Effector memory CD8-positive, alpha-beta T cell (primary cell): ENCODE measurements at regions not wholly inside any gene's neighbourhood (a gene's known extent, or its start where the extent isn't known, plus 50 kb on each side); places are given as distances from the start of the nearest gene placed in this dataset.
A peak's percentile ranks its signal among the peaks of the same experiment; 100 is the strongest.

Source experiments
- ATAC-seq: fragments of 150-1000 bp; cut with Tn5 transposase; replicated peaks from 2 replicates; pipeline ENCODE4 v1.10.0; 2021; ENCODE audit warnings: mild to moderate bottlenecking, moderate library complexity
- DNase-seq, 3 experiments: peaks; one replicate each; pipeline ENCODE4 v3.0.0; 2021
- H3K27ac Mint-ChIP-seq, 2 donors: one replicate each; pipeline ENCODE4 v1.8.0; 2022; ENCODE audit warnings: mild to moderate bottlenecking in 2 of 2, mixed read lengths in 2 of 2, moderate library complexity in 2 of 2
- H3K27me3 Mint-ChIP-seq, 2 donors: one replicate each; pipeline ENCODE4 v1.8.0; 2022; ENCODE audit warnings: mixed read lengths in 2 of 2
- H3K36me3 Mint-ChIP-seq: one replicate; pipeline ENCODE4 v1.8.0; 2022; ENCODE audit warnings: mild to moderate bottlenecking, moderate library complexity, mixed read lengths; ENCODE audit not compliant: insufficient read depth
- H3K4me1 Mint-ChIP-seq, 2 donors: one replicate each; pipeline ENCODE4 v1.8.0; 2022; ENCODE audit warnings: low read depth in 2 of 2, mixed read lengths in 2 of 2
- H3K4me3 Mint-ChIP-seq, 2 donors: one replicate each; pipeline ENCODE4 v1.8.0; 2022; ENCODE audit warnings: mild to moderate bottlenecking in 2 of 2, mixed read lengths in 2 of 2, moderate library complexity in 2 of 2
- H3K9me3 Mint-ChIP-seq, 2 donors: one replicate each; pipeline ENCODE4 v1.8.0; 2022; ENCODE audit warnings: mixed read lengths in 2 of 2

GRCh38 chr11:120028897-120029258 is 109.0 kb downstream of the TRIM29 start:
- Mint-ChIP-seq H3K4me1 (no peaks in the 10 kb centered on the region), H3K27ac (peak overlapping the region in 1 of 2 donors; percentile 25), H3K4me3 (no peak overlapping the region), H3K36me3 (no peaks in the 10 kb centered on the region), H3K9me3 (no peaks in the 10 kb centered on the region), H3K27me3 (peaks cover 50 to 68% of the 10 kb centered on the region in 2 donors)
- ATAC-seq (no peak), DNase-seq (no peak)

GRCh38 chr11:120028181-120028896 is 109.6 kb downstream of the TRIM29 start:
- H3K27ac Mint-ChIP-seq: no peak overlapping the region
- DNase-seq: no peak
- no peak for ATAC-seq
- no peak overlapping the region for H3K4me3 Mint-ChIP-seq
- H3K27me3 Mint-ChIP-seq: peaks cover 55 to 72% of the 10 kb centered on the region in 2 donors
- H3K36me3 Mint-ChIP-seq: no peaks in the 10 kb centered on the region
- H3K9me3 Mint-ChIP-seq: no peaks in the 10 kb centered on the region
- H3K4me1 Mint-ChIP-seq: no peaks in the 10 kb centered on the region

GRCh38 chr11:120027546-120028180 is 110.2 kb downstream of the TRIM29 start:
- no peak for DNase-seq
- H3K27me3 Mint-ChIP-seq: peaks cover 54 to 72% of the 10 kb centered on the region in 2 donors
- no peak overlapping the region for H3K4me3 Mint-ChIP-seq
- ATAC-seq: no peak
- H3K4me1 Mint-ChIP-seq: no peaks in the 10 kb centered on the region
- H3K27ac Mint-ChIP-seq: no peak overlapping the region
- H3K36me3 Mint-ChIP-seq: no peaks in the 10 kb centered on the region
- no peaks in the 10 kb centered on the region for H3K9me3 Mint-ChIP-seq

GRCh38 chr11:120025606-120026335 is 112.1 kb downstream of the TRIM29 start:
- no peaks in the 10 kb centered on the region for H3K9me3 Mint-ChIP-seq
- ATAC-seq (no peak), DNase-seq (no peak)
- peaks cover 43 to 70% of the 10 kb centered on the region in 2 donors for H3K27me3 Mint-ChIP-seq
- no peak overlapping the region for H3K4me3 Mint-ChIP-seq
- H3K36me3 Mint-ChIP-seq: no peaks in the 10 kb centered on the region
- no peaks in the 10 kb centered on the region for H3K4me1 Mint-ChIP-seq
- no peak overlapping the region for H3K27ac Mint-ChIP-seq

GRCh38 chr11:120024586-120024985 is 113.3 kb downstream of the TRIM29 start:
- Mint-ChIP-seq H3K4me1 (no peaks in the 10 kb centered on the region), H3K36me3 (no peaks in the 10 kb centered on the region), H3K27ac (no peak overlapping the region), H3K4me3 (no peak overlapping the region), H3K9me3 (no peaks in the 10 kb centered on the region), H3K27me3 (peaks cover 38 to 62% of the 10 kb centered on the region in 2 donors)
- ATAC-seq: no peak
- DNase-seq: no peak

- H3K36me3 Mint-ChIP-seq: no peaks in the 10 kb centered on the region
These were observed 113.9 kb downstream of the TRIM29 start for GRCh38 chr11:120024046-120024445.

GRCh38 chr11:120023551-120023950 is 114.4 kb downstream of the TRIM29 start:
- no peak for DNase-seq
- H3K9me3 Mint-ChIP-seq: no peaks in the 10 kb centered on the region
- ATAC-seq: no peak
- no peaks in the 10 kb centered on the region for H3K36me3 Mint-ChIP-seq
- H3K4me1 Mint-ChIP-seq: no peaks in the 10 kb centered on the region
- H3K27ac Mint-ChIP-seq: no peak overlapping the region
- H3K27me3 Mint-ChIP-seq: peaks cover 28 to 52% of the 10 kb centered on the region in 2 donors
- H3K4me3 Mint-ChIP-seq: no peak overlapping the region

More at GRCh38 chr11:120024046-120024445, 113.9 kb downstream of the TRIM29 start:
- H3K27me3 Mint-ChIP-seq: peaks cover 33 to 57% of the 10 kb centered on the region in 2 donors
- H3K4me1 Mint-ChIP-seq: no peaks in the 10 kb centered on the region
- ATAC-seq (no peak), DNase-seq (no peak)
- no peaks in the 10 kb centered on the region for H3K9me3 Mint-ChIP-seq
- no peak overlapping the region for H3K4me3 Mint-ChIP-seq
- no peak overlapping the region for H3K27ac Mint-ChIP-seq

- H3K9me3 Mint-ChIP-seq: no peaks in the 10 kb centered on the region
- ATAC-seq: no peak
- peaks cover 24 to 49% of the 10 kb centered on the region in 2 donors for H3K27me3 Mint-ChIP-seq
- DNase-seq: no peak
- H3K36me3 Mint-ChIP-seq: no peaks in the 10 kb centered on the region
- no peak overlapping the region for H3K27ac Mint-ChIP-seq
- no peak overlapping the region for H3K4me3 Mint-ChIP-seq
- H3K4me1 Mint-ChIP-seq: no peaks in the 10 kb centered on the region
These were observed 114.8 kb downstream of the TRIM29 start for GRCh38 chr11:120023120-120023519.

- Mint-ChIP-seq H3K36me3 (no peaks in the 10 kb centered on the region), H3K27ac (no peak overlapping the region), H3K4me1 (no peaks in the 10 kb centered on the region)
These were observed 115.3 kb downstream of the TRIM29 start for GRCh38 chr11:120022617-120023016.

GRCh38 chr11:120021978-120022377 is 115.9 kb downstream of the TRIM29 start:
- no peak overlapping the region for H3K27ac Mint-ChIP-seq
- H3K36me3 Mint-ChIP-seq: no peaks in the 10 kb centered on the region
- H3K4me1 Mint-ChIP-seq: no peaks in the 10 kb centered on the region
- H3K4me3 Mint-ChIP-seq: no peak overlapping the region
- no peaks in the 10 kb centered on the region for H3K9me3 Mint-ChIP-seq
- DNase-seq: no peak
- ATAC-seq: no peak
- peaks cover 25 to 49% of the 10 kb centered on the region in 2 donors for H3K27me3 Mint-ChIP-seq

More at GRCh38 chr11:120022617-120023016, 115.3 kb downstream of the TRIM29 start:
- ATAC-seq: no peak
- DNase-seq: no peak
- Mint-ChIP-seq H3K4me3 (no peak overlapping the region), H3K9me3 (no peaks in the 10 kb centered on the region), H3K27me3 (peaks cover 26 to 49% of the 10 kb centered on the region in 2 donors)

- Mint-ChIP-seq H3K4me3 (no peak overlapping the region), H3K36me3 (no peaks in the 10 kb centered on the region), H3K4me1 (no peaks in the 10 kb centered on the region), H3K27me3 (peaks cover 21 to 53% of the 10 kb centered on the region in 2 donors), H3K9me3 (no peaks in the 10 kb centered on the region), H3K27ac (no peak overlapping the region)
- ATAC-seq (no peak), DNase-seq (no peak)
These were observed 116.4 kb downstream of the TRIM29 start for GRCh38 chr11:120021391-120021953.

- H3K4me3 Mint-ChIP-seq: no peak overlapping the region
- no peaks in the 10 kb centered on the region for H3K9me3 Mint-ChIP-seq
- no peaks in the 10 kb centered on the region for H3K36me3 Mint-ChIP-seq
- no peak overlapping the region for H3K27ac Mint-ChIP-seq
- no peak for ATAC-seq
- H3K27me3 Mint-ChIP-seq: peaks cover 24 to 58% of the 10 kb centered on the region in 2 donors
- no peaks in the 10 kb centered on the region for H3K4me1 Mint-ChIP-seq
- DNase-seq: no peak
These were observed 116.9 kb downstream of the TRIM29 start for GRCh38 chr11:120020981-120021380.

GRCh38 chr11:120020486-120020885 is 117.4 kb downstream of the TRIM29 start:
- no peaks in the 10 kb centered on the region for H3K9me3 Mint-ChIP-seq
- H3K4me3 Mint-ChIP-seq: no peak overlapping the region
- H3K4me1 Mint-ChIP-seq: no peaks in the 10 kb centered on the region
- no peak for DNase-seq
- no peak overlapping the region for H3K27ac Mint-ChIP-seq
- peaks cover 28 to 63% of the 10 kb centered on the region in 2 donors for H3K27me3 Mint-ChIP-seq
- no peaks in the 10 kb centered on the region for H3K36me3 Mint-ChIP-seq
- ATAC-seq: no peak
